HFFc6 (cell line): ENCODE measurements at regions not wholly inside any gene's neighbourhood (a gene's known extent, or its start where the extent isn't known, plus 50 kb on each side); places are given as distances from the start of the nearest gene placed in this dataset.

Experiments
- DNase-seq: peaks from one replicate; pipeline ENCODE4 v3.0.0-alpha.2; 2018
- H3K27ac Mint-ChIP-seq: 2 replicates; pipeline ENCODE4 v1.8.0; 2020; ENCODE audit warnings: mild to moderate bottlenecking, mixed read lengths
- H3K27me3 Mint-ChIP-seq: 2 replicates; pipeline ENCODE4 v1.8.0; 2021; ENCODE audit warnings: mild to moderate bottlenecking, moderate library complexity, mixed read lengths; ENCODE audit not compliant: insufficient read depth
- H3K36me3 Mint-ChIP-seq: 2 replicates; pipeline ENCODE4 v1.8.0; 2021; ENCODE audit warnings: low read depth, mixed read lengths
- H3K4me1 Mint-ChIP-seq: 2 replicates; pipeline ENCODE4 v1.8.0; 2020; ENCODE audit warnings: low read depth, mixed read lengths
- H3K4me3 Mint-ChIP-seq: 2 replicates; pipeline ENCODE4 v1.8.0; 2020; ENCODE audit warnings: mild to moderate bottlenecking, moderate library complexity, mixed read lengths
- H3K9me3 Mint-ChIP-seq: 2 replicates; pipeline ENCODE4 v1.8.0; 2020; ENCODE audit warnings: mild to moderate bottlenecking, mixed read lengths
- CTCF ChIP-seq: fragments of 200-600 bp; sonication (generic); IDR thresholded peaks from 2 replicates; pipeline ENCODE4 v1.5.0; 2021; ENCODE audit warnings: antibody characterized with exemption, mild to moderate bottlenecking

- H3K27me3 Mint-ChIP-seq: no peaks in the 10 kb centered on the region
- no peak for TF ChIP-seq CTCF
- H3K4me1 Mint-ChIP-seq: no peaks in the 10 kb centered on the region
- no peak overlapping the region for H3K4me3 Mint-ChIP-seq
- H3K36me3 Mint-ChIP-seq: peaks cover 9% of the 10 kb centered on the region
- peaks cover 67% of the 10 kb centered on the region for H3K9me3 Mint-ChIP-seq
- H3K27ac Mint-ChIP-seq: no peak overlapping the region
- DNase-seq: no peak
Observed at GRCh38 chr19:28294395-28294794, 918.6 kb downstream of the UQCRFS1 start.

- peaks cover 9% of the 10 kb centered on the region for H3K36me3 Mint-ChIP-seq
- no peak for TF ChIP-seq CTCF
- no peaks in the 10 kb centered on the region for H3K27me3 Mint-ChIP-seq
- H3K4me1 Mint-ChIP-seq: no peaks in the 10 kb centered on the region
- DNase-seq: no peak
- no peak overlapping the region for H3K4me3 Mint-ChIP-seq
- no peak overlapping the region for H3K27ac Mint-ChIP-seq
- H3K9me3 Mint-ChIP-seq: peaks cover 65% of the 10 kb centered on the region
Observed at GRCh38 chr19:28293685-28294084, 919.3 kb downstream of the UQCRFS1 start.

GRCh38 chr19:28292822-28293500 lies 920.0 kb downstream of the UQCRFS1 start:
- Mint-ChIP-seq H3K27ac (no peak overlapping the region), H3K27me3 (no peaks in the 10 kb centered on the region), H3K36me3 (peaks cover 9% of the 10 kb centered on the region), H3K4me3 (no peak overlapping the region), H3K9me3 (peaks cover 59% of the 10 kb centered on the region), H3K4me1 (no peaks in the 10 kb centered on the region)
- DNase-seq: no peak
- no peak for TF ChIP-seq CTCF

- no peaks in the 10 kb centered on the region for H3K4me1 Mint-ChIP-seq
- H3K36me3 Mint-ChIP-seq: peaks cover 13% of the 10 kb centered on the region
- no peak overlapping the region for H3K27ac Mint-ChIP-seq
- no peak for DNase-seq
- H3K9me3 Mint-ChIP-seq: peaks cover 56% of the 10 kb centered on the region
- no peaks in the 10 kb centered on the region for H3K27me3 Mint-ChIP-seq
- no peak overlapping the region for H3K4me3 Mint-ChIP-seq
- TF ChIP-seq CTCF: no peak
Observed at GRCh38 chr19:28291874-28292273, 921.1 kb downstream of the UQCRFS1 start.

GRCh38 chr19:28290963-28291657 lies 921.8 kb downstream of the UQCRFS1 start:
- Mint-ChIP-seq H3K27ac (no peak overlapping the region), H3K9me3 (peaks cover 64% of the 10 kb centered on the region), H3K36me3 (peaks cover 13% of the 10 kb centered on the region), H3K4me1 (no peaks in the 10 kb centered on the region), H3K27me3 (no peaks in the 10 kb centered on the region), H3K4me3 (no peak overlapping the region)
- no peak for TF ChIP-seq CTCF
- no peak for DNase-seq
